ENCODE measurements at regions not wholly inside any gene's neighbourhood (a gene's known extent, or its start where the extent isn't known, plus 50 kb on each side); places are given as distances from the start of the nearest gene placed in this dataset.

DNA sequence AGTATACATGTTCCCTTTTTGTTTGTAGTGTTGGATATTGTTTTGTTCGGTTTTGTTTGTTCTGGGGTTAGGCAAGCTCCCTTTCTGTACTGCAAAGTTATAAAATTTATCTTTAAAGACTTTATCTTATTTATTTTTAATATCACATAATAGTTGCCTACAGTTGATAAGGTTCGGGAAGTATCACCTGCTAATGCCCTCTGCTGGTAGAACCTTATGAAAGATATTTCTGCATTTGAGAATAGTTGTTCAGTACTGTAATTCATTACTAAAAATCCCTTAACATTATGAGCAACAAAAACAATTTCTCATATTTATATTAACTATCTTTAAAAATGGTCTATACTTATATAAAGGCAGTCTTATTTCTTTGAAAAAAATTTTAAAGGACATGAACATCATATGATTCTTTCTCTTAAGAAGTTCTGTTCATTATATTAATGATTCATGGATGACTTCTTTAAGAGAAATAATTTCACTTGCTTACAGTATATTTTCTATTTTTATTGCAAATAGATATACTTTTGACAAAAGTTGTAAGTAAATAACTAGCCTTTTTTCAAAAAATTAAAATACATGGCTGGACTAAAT lies 1126.8 kb downstream of the SI start (continued):
- TF ChIP-seq, protein P1, sequence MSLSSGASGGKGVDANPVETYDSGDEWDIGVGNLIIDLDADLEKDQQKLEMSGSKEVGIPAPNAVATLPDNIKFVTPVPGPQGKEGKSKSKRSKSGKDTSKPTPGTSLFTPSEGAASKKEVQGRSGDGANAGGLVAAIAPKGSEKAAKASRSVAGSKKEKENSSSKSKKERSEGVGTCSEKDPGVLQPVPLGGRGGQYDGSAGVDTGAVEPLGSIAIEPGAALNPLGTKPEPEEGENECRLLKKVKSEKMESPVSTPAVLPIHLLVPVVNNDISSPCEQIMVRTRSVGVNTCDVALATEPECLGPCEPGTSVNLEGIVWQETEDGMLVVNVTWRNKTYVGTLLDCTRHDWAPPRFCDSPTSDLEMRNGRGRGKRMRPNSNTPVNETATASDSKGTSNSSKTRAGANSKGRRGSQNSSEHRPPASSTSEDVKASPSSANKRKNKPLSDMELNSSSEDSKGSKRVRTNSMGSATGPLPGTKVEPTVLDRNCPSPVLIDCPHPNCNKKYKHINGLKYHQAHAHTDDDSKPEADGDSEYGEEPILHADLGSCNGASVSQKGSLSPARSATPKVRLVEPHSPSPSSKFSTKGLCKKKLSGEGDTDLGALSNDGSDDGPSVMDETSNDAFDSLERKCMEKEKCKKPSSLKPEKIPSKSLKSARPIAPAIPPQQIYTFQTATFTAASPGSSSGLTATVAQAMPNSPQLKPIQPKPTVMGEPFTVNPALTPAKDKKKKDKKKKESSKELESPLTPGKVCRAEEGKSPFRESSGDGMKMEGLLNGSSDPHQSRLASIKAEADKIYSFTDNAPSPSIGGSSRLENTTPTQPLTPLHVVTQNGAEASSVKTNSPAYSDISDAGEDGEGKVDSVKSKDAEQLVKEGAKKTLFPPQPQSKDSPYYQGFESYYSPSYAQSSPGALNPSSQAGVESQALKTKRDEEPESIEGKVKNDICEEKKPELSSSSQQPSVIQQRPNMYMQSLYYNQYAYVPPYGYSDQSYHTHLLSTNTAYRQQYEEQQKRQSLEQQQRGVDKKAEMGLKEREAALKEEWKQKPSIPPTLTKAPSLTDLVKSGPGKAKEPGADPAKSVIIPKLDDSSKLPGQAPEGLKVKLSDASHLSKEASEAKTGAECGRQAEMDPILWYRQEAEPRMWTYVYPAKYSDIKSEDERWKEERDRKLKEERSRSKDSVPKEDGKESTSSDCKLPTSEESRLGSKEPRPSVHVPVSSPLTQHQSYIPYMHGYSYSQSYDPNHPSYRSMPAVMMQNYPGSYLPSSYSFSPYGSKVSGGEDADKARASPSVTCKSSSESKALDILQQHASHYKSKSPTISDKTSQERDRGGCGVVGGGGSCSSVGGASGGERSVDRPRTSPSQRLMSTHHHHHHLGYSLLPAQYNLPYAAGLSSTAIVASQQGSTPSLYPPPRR (CRISPR knock-in tag; IDR thresholded peaks at IDR 0.05; ENCODE audit: borderline replicate concordance), result no peak
- TF ChIP-seq, protein P2, sequence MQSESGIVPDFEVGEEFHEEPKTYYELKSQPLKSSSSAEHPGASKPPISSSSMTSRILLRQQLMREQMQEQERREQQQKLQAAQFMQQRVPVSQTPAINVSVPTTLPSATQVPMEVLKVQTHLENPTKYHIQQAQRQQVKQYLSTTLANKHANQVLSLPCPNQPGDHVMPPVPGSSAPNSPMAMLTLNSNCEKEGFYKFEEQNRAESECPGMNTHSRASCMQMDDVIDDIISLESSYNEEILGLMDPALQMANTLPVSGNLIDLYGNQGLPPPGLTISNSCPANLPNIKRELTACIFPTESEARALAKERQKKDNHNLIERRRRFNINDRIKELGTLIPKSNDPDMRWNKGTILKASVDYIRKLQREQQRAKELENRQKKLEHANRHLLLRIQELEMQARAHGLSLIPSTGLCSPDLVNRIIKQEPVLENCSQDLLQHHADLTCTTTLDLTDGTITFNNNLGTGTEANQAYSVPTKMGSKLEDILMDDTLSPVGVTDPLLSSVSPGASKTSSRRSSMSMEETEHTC (IDR thresholded peaks at IDR 0.05), result no peak
- TF ChIP-seq KAT7 (CRISPR knock-in tag; IDR thresholded peaks at IDR 0.05; ENCODE audit: borderline replicate concordance) (no peak), BHLHE40 (IDR thresholded peaks at IDR 0.05; ENCODE audit: low read length) (no peak), CHD4 (IDR thresholded peaks at IDR 0.05; ENCODE audit: insufficient read depth, insufficient replicate concordance, low read depth, low read length, poor library complexity, severe bottlenecking) (no peak), HMGN3 (IDR thresholded peaks at IDR 0.05; ENCODE audit: borderline replicate concordance, extremely low read depth, insufficient read length, low read depth, low read length) (no peak), ZNF134 (CRISPR knock-in tag; conservative IDR thresholded peaks at IDR 0.05) (no peak), STAT5B (CRISPR knock-in tag; IDR thresholded peaks at IDR 0.05) (no peak), TEAD4 (IDR thresholded peaks at IDR 0.05; ENCODE audit: low read length) (no peak), TEAD4 (CRISPR knock-in tag; IDR thresholded peaks at IDR 0.05; ENCODE audit: borderline replicate concordance) (no peak), LCOR (CRISPR knock-in tag; IDR thresholded peaks at IDR 0.05) (no peak)
- TF ChIP-seq, protein P3, sequence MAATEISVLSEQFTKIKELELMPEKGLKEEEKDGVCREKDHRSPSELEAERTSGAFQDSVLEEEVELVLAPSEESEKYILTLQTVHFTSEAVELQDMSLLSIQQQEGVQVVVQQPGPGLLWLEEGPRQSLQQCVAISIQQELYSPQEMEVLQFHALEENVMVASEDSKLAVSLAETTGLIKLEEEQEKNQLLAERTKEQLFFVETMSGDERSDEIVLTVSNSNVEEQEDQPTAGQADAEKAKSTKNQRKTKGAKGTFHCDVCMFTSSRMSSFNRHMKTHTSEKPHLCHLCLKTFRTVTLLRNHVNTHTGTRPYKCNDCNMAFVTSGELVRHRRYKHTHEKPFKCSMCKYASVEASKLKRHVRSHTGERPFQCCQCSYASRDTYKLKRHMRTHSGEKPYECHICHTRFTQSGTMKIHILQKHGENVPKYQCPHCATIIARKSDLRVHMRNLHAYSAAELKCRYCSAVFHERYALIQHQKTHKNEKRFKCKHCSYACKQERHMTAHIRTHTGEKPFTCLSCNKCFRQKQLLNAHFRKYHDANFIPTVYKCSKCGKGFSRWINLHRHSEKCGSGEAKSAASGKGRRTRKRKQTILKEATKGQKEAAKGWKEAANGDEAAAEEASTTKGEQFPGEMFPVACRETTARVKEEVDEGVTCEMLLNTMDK (IDR thresholded peaks at IDR 0.05; ENCODE audit: borderline replicate concordance, insufficient read depth, low read depth, low read length, poor library complexity, severe bottlenecking), result no peak
- TF ChIP-seq, protein P4, sequence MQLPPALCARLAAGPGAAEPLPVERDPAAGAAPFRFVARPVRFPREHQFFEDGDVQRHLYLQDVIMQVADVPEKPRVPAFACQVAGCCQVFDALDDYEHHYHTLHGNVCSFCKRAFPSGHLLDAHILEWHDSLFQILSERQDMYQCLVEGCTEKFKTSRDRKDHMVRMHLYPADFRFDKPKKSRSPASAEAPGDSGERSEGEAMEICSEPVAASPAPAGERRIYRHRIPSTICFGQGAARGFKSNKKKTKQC (CRISPR knock-in tag; IDR thresholded peaks at IDR 0.05), result no peak
- TF ChIP-seq, protein P5, sequence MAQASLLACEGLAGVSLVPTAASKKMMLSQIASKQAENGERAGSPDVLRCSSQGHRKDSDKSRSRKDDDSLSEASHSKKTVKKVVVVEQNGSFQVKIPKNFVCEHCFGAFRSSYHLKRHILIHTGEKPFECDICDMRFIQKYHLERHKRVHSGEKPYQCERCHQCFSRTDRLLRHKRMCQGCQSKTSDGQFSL (CRISPR knock-in tag; IDR thresholded peaks at IDR 0.05), result no peak
- TF ChIP-seq, protein P5 (tag; IDR thresholded peaks at IDR 0.05), result no peak
- TF ChIP-seq, protein P6, sequence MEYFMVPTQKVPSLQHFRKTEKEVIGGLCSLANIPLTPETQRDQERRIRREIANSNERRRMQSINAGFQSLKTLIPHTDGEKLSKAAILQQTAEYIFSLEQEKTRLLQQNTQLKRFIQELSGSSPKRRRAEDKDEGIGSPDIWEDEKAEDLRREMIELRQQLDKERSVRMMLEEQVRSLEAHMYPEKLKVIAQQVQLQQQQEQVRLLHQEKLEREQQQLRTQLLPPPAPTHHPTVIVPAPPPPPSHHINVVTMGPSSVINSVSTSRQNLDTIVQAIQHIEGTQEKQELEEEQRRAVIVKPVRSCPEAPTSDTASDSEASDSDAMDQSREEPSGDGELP (CRISPR knock-in tag; IDR thresholded peaks at IDR 0.05; ENCODE audit: borderline replicate concordance), result no peak
